ENCODE measurements at regions not wholly inside any gene's neighbourhood (a gene's known extent, or its start where the extent isn't known, plus 50 kb on each side); places are given as distances from the start of the nearest gene placed in this dataset.

GRCh38 chr1:101120868-101121267 is 95.3 kb upstream of the DPH5 start:
- TF ChIP-seq, protein P1, sequence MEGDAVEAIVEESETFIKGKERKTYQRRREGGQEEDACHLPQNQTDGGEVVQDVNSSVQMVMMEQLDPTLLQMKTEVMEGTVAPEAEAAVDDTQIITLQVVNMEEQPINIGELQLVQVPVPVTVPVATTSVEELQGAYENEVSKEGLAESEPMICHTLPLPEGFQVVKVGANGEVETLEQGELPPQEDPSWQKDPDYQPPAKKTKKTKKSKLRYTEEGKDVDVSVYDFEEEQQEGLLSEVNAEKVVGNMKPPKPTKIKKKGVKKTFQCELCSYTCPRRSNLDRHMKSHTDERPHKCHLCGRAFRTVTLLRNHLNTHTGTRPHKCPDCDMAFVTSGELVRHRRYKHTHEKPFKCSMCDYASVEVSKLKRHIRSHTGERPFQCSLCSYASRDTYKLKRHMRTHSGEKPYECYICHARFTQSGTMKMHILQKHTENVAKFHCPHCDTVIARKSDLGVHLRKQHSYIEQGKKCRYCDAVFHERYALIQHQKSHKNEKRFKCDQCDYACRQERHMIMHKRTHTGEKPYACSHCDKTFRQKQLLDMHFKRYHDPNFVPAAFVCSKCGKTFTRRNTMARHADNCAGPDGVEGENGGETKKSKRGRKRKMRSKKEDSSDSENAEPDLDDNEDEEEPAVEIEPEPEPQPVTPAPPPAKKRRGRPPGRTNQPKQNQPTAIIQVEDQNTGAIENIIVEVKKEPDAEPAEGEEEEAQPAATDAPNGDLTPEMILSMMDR (conservative IDR thresholded peaks at IDR 0.05) = no peak
- no peak for TF ChIP-seq EZH2 (IDR thresholded peaks at IDR 0.05; ENCODE audit: low read depth)
